ENCODE measurements at regions not wholly inside any gene's neighbourhood (a gene's known extent, or its start where the extent isn't known, plus 50 kb on each side); places are given as distances from the start of the nearest gene placed in this dataset.

- no peak overlapping the region for H3K27ac Mint-ChIP-seq
- H3K4me3 Mint-ChIP-seq, result no peak overlapping the region
- H3K36me3 Mint-ChIP-seq, result no peaks in the 10 kb centered on the region
- H3K4me1 Mint-ChIP-seq, result no peaks in the 10 kb centered on the region
- POLR2A ChIA-PET, result no interaction called here
- DNase-seq (no peak), ATAC-seq (ENCODE audit: low read depth) (no peak)
- H3K9me3 Mint-ChIP-seq, result peaks cover 3% of the 10 kb centered on the region
- no peaks in the 10 kb centered on the region for H3K27me3 Mint-ChIP-seq
Measured at GRCh38 chr2:146786396-146786795, 1058.4 kb upstream of the ACVR2A start.

- no peak for DNase-seq
- no peak overlapping the region for H3K4me3 Mint-ChIP-seq
- H3K27me3 Mint-ChIP-seq, result no peaks in the 10 kb centered on the region
- POLR2A ChIA-PET, result no interaction called here
- no peaks in the 10 kb centered on the region for H3K4me1 Mint-ChIP-seq
- no peak overlapping the region for H3K27ac Mint-ChIP-seq
- peaks cover 3% of the 10 kb centered on the region for H3K9me3 Mint-ChIP-seq
- no peaks in the 10 kb centered on the region for H3K36me3 Mint-ChIP-seq
- no peak for ATAC-seq (ENCODE audit: low read depth)
Measured at GRCh38 chr2:146785101-146785500, 1059.7 kb upstream of the ACVR2A start.

- Mint-ChIP-seq H3K4me3 (no peak overlapping the region), H3K36me3 (no peaks in the 10 kb centered on the region), H3K4me1 (no peaks in the 10 kb centered on the region), H3K27me3 (no peaks in the 10 kb centered on the region), H3K27ac (no peak overlapping the region), H3K9me3 (peaks cover 3% of the 10 kb centered on the region)
- POLR2A ChIA-PET, result no interaction called here
- no peak for ATAC-seq (ENCODE audit: low read depth)
- DNase-seq, result no peak
Measured at GRCh38 chr2:146784602-146785001, 1060.2 kb upstream of the ACVR2A start.

- Mint-ChIP-seq H3K27me3 (no peaks in the 10 kb centered on the region), H3K4me3 (no peak overlapping the region), H3K9me3 (peaks cover 3% of the 10 kb centered on the region), H3K4me1 (no peaks in the 10 kb centered on the region), H3K36me3 (no peaks in the 10 kb centered on the region), H3K27ac (no peak overlapping the region)
- ATAC-seq (ENCODE audit: low read depth) (no peak), DNase-seq (no peak)
- POLR2A ChIA-PET, result no interaction called here
Measured at GRCh38 chr2:146777181-146777580, 1067.6 kb upstream of the ACVR2A start.

- ATAC-seq (ENCODE audit: low read depth) (no peak), DNase-seq (no peak)
- H3K27me3 Mint-ChIP-seq, result no peaks in the 10 kb centered on the region
- H3K4me1 Mint-ChIP-seq, result no peaks in the 10 kb centered on the region
- H3K4me3 Mint-ChIP-seq, result no peak overlapping the region
- no peaks in the 10 kb centered on the region for H3K36me3 Mint-ChIP-seq
- no peak overlapping the region for H3K27ac Mint-ChIP-seq
- POLR2A ChIA-PET, result no interaction called here
- H3K9me3 Mint-ChIP-seq, result peaks cover 2% of the 10 kb centered on the region
Measured at GRCh38 chr2:146776596-146776995, 1068.2 kb upstream of the ACVR2A start.

GRCh38 chr2:146771531-146771930 is 1073.3 kb upstream of the ACVR2A start:
- POLR2A ChIA-PET, result no interaction called here
- Mint-ChIP-seq H3K36me3 (no peaks in the 10 kb centered on the region), H3K9me3 (peaks cover 2% of the 10 kb centered on the region), H3K4me1 (no peaks in the 10 kb centered on the region), H3K27me3 (no peaks in the 10 kb centered on the region), H3K27ac (no peak overlapping the region), H3K4me3 (no peak overlapping the region)
- ATAC-seq (ENCODE audit: low read depth) (no peak), DNase-seq (no peak)

GRCh38 chr2:146764301-146764700 is 1080.5 kb upstream of the ACVR2A start:
- H3K9me3 Mint-ChIP-seq, result no peaks in the 10 kb centered on the region
- no peak overlapping the region for H3K27ac Mint-ChIP-seq
- H3K27me3 Mint-ChIP-seq, result no peaks in the 10 kb centered on the region
- no peak for DNase-seq
- no peaks in the 10 kb centered on the region for H3K36me3 Mint-ChIP-seq
- no peaks in the 10 kb centered on the region for H3K4me1 Mint-ChIP-seq
- POLR2A ChIA-PET, result no interaction called here
- ATAC-seq (ENCODE audit: low read depth), result no peak
- no peak overlapping the region for H3K4me3 Mint-ChIP-seq

GRCh38 chr2:146762786-146763185 is 1082.0 kb upstream of the ACVR2A start:
- Mint-ChIP-seq H3K27me3 (no peaks in the 10 kb centered on the region), H3K4me3 (no peak overlapping the region), H3K36me3 (no peaks in the 10 kb centered on the region), H3K9me3 (no peaks in the 10 kb centered on the region), H3K4me1 (no peaks in the 10 kb centered on the region), H3K27ac (no peak overlapping the region)
- POLR2A ChIA-PET, result no interaction called here
- DNase-seq (no peak), ATAC-seq (ENCODE audit: low read depth) (no peak)

- Mint-ChIP-seq H3K36me3 (no peaks in the 10 kb centered on the region), H3K4me3 (no peak overlapping the region), H3K4me1 (no peaks in the 10 kb centered on the region), H3K27ac (no peak overlapping the region), H3K27me3 (no peaks in the 10 kb centered on the region), H3K9me3 (peaks cover 1% of the 10 kb centered on the region)
- no peak for DNase-seq
- POLR2A ChIA-PET, result no interaction called here
- no peak for ATAC-seq (ENCODE audit: low read depth)
Measured at GRCh38 chr2:146754606-146755005, 1090.2 kb upstream of the ACVR2A start.

- H3K9me3 Mint-ChIP-seq, result no peaks in the 10 kb centered on the region
- DNase-seq, result no peak
- H3K36me3 Mint-ChIP-seq, result no peaks in the 10 kb centered on the region
- H3K27me3 Mint-ChIP-seq, result no peaks in the 10 kb centered on the region
- no peak overlapping the region for H3K27ac Mint-ChIP-seq
- no peak for ATAC-seq (ENCODE audit: low read depth)
- no peak overlapping the region for H3K4me3 Mint-ChIP-seq
- POLR2A ChIA-PET, result no interaction called here
- no peaks in the 10 kb centered on the region for H3K4me1 Mint-ChIP-seq
Measured at GRCh38 chr2:146748046-146748445, 1096.8 kb upstream of the ACVR2A start.

- H3K27me3 Mint-ChIP-seq, result peaks cover 1% of the 10 kb centered on the region
- no peak for ATAC-seq (ENCODE audit: low read depth)
- no peaks in the 10 kb centered on the region for H3K4me1 Mint-ChIP-seq
- no peak overlapping the region for H3K27ac Mint-ChIP-seq
- no peaks in the 10 kb centered on the region for H3K36me3 Mint-ChIP-seq
- POLR2A ChIA-PET, result no interaction called here
- no peak overlapping the region for H3K4me3 Mint-ChIP-seq
- no peak for DNase-seq
- H3K9me3 Mint-ChIP-seq, result no peaks in the 10 kb centered on the region
Measured at GRCh38 chr2:146741260-146741659, 1103.6 kb upstream of the ACVR2A start.

- DNase-seq (no peak), ATAC-seq (ENCODE audit: low read depth) (no peak)
- no peak overlapping the region for H3K4me3 Mint-ChIP-seq
- POLR2A ChIA-PET, result no interaction called here
- peaks cover 1% of the 10 kb centered on the region for H3K27me3 Mint-ChIP-seq
- H3K27ac Mint-ChIP-seq, result no peak overlapping the region
- H3K36me3 Mint-ChIP-seq, result no peaks in the 10 kb centered on the region
- no peaks in the 10 kb centered on the region for H3K4me1 Mint-ChIP-seq
- no peaks in the 10 kb centered on the region for H3K9me3 Mint-ChIP-seq
Measured at GRCh38 chr2:146734821-146735190, 1110.0 kb upstream of the ACVR2A start.

GRCh38 chr2:146734042-146734820 is 1110.6 kb upstream of the ACVR2A start:
- no peak for DNase-seq
- H3K4me1 Mint-ChIP-seq, result no peaks in the 10 kb centered on the region
- peaks cover 1% of the 10 kb centered on the region for H3K27me3 Mint-ChIP-seq
- POLR2A ChIA-PET, result no interaction called here
- H3K4me3 Mint-ChIP-seq, result no peak overlapping the region
- no peak for ATAC-seq (ENCODE audit: low read depth)
- H3K27ac Mint-ChIP-seq, result no peak overlapping the region
- no peaks in the 10 kb centered on the region for H3K36me3 Mint-ChIP-seq
- H3K9me3 Mint-ChIP-seq, result no peaks in the 10 kb centered on the region

GRCh38 chr2:146730882-146731281 is 1113.9 kb upstream of the ACVR2A start:
- DNase-seq (no peak), ATAC-seq (ENCODE audit: low read depth) (no peak)
- POLR2A ChIA-PET, result no interaction called here
- no peaks in the 10 kb centered on the region for H3K4me1 Mint-ChIP-seq
- H3K4me3 Mint-ChIP-seq, result no peak overlapping the region
- no peaks in the 10 kb centered on the region for H3K27me3 Mint-ChIP-seq
- no peaks in the 10 kb centered on the region for H3K36me3 Mint-ChIP-seq
- H3K27ac Mint-ChIP-seq, result no peak overlapping the region
- H3K9me3 Mint-ChIP-seq, result no peaks in the 10 kb centered on the region

GRCh38 chr2:146721486-146721885 is 1123.3 kb upstream of the ACVR2A start:
- Mint-ChIP-seq H3K27me3 (no peaks in the 10 kb centered on the region), H3K4me1 (no peaks in the 10 kb centered on the region), H3K4me3 (no peak overlapping the region), H3K9me3 (peaks cover 5% of the 10 kb centered on the region), H3K36me3 (no peaks in the 10 kb centered on the region), H3K27ac (no peak overlapping the region)
- ATAC-seq (ENCODE audit: low read depth), result no peak
- POLR2A ChIA-PET, result no interaction called here
- DNase-seq, result no peak

All from activated naive CD8-positive, alpha-beta T cell treated with anti-CD3 and anti-CD28 coated beads, Interleukin-2, amount 10 ng/mL, durations not matched to agents 7 days and 5 days (primary cell).